GM12878 (cell line): ENCODE measurements at regions not wholly inside any gene's neighbourhood (a gene's known extent, or its start where the extent isn't known, plus 50 kb on each side); places are given as distances from the start of the nearest gene placed in this dataset.

ENCODE experiments used
- ATAC-seq: fragments of 200-7000 bp; cut with Tn5 transposase; 3 replicates; pipeline ENCODE4 v1.9.1; 2020; ENCODE audit warnings: mild to moderate bottlenecking, moderate library complexity
- BruUV-seq: library from RNA; stranded (reverse); fragments of 400-500 nt; replicated peaks from 2 replicates; lab custom pipeline; 2021; lab: Mats Ljungman, UMichigan
- CTCF ChIA-PET: fragments of 300-600 bp; sonication (Branson Sonifier 250); formaldehyde crosslinking; extraction: SDS; loops from one replicate; lab custom pipeline; 2021; ENCODE audit warnings: inconsistent platforms; lab: Yijun Ruan, JAX
- POLR2A ChIA-PET: fragments of 350-600 bp; formaldehyde crosslinking; extraction: SDS; loops from one replicate; lab custom pipeline; 2021; ENCODE audit warnings: inconsistent platforms; lab: Charles Lee
- RAD21 ChIA-PET: fragments of 300-600 bp; sonication (Branson Sonifier 250); formaldehyde crosslinking; loops from one replicate; lab custom pipeline; 2023; ENCODE audit warnings: antibody characterized with exemption; ENCODE audit not compliant: unreplicated experiment; lab: Charles Lee
- SMC1A ChIA-PET: fragments of 300-600 bp; sonication (Branson Sonifier 250); formaldehyde crosslinking; loops from one replicate; lab custom pipeline; 2023; ENCODE audit not compliant: unreplicated experiment, uncharacterized antibody; lab: Charles Lee
- DNase-seq: peaks from one replicate; pipeline ENCODE4 v3.0.0-alpha.2; 2011; ENCODE audit warnings: low read depth, low spot score
- FAIRE-seq: peaks from 3 replicates; lab custom pipeline; 2011; peaks lifted over from hg19 to GRCh38; lab: Jason Lieb, UNC
- H2AFZ ChIP-seq: 2 replicates; pipeline ENCODE4 v1.6.0; 2011; ENCODE audit warnings: low read depth, low read length, control low read depth; ENCODE audit not compliant: control insufficient read depth
- H3K27ac ChIP-seq: 2 replicates; pipeline ENCODE4 v1.5.1; 2011; ENCODE audit warnings: control low read depth; ENCODE audit not compliant: control insufficient read depth, insufficient read depth
- H3K27me3 ChIP-seq, 2 experiments: replicated peaks in 1 of 2; 2 replicates each; pipeline versions ENCODE4 v1.6.0 to v1.6.1; 2011; ENCODE audit warnings: low read length in 1 of 2; ENCODE audit not compliant: control insufficient read depth in 2 of 2, insufficient read depth in 2 of 2
- H3K36me3 ChIP-seq, 2 experiments: 2 replicates each; pipeline ENCODE4 v1.5.1; 2011; ENCODE audit warnings: low read length in 1 of 2; ENCODE audit not compliant: control insufficient read depth in 2 of 2, insufficient read depth in 2 of 2
- H3K4me1 ChIP-seq: 2 replicates; pipeline ENCODE4 v1.6.1; 2011; ENCODE audit warnings: mild to moderate bottlenecking, low read length, moderate library complexity, mixed read lengths; ENCODE audit not compliant: control insufficient read depth, insufficient read depth
- H3K4me2 ChIP-seq: 2 replicates; pipeline ENCODE4 v1.6.0; 2011; ENCODE audit warnings: control low read depth; ENCODE audit not compliant: control insufficient read depth, insufficient read depth
- H3K4me3 ChIP-seq: fragments of 200-600 bp; sonication (generic); 2 replicates; pipeline ENCODE4 v1.5.1; 2016
- H3K79me2 ChIP-seq: 2 replicates; pipeline ENCODE4 v1.6.0; 2011; ENCODE audit warnings: low read length; ENCODE audit not compliant: control insufficient read depth, insufficient read depth
- H3K9ac ChIP-seq: 2 replicates; pipeline ENCODE4 v1.8.0; 2011; ENCODE audit warnings: low read length, control low read depth, mixed read lengths; ENCODE audit not compliant: control insufficient read depth, insufficient read depth
- H3K9me3 ChIP-seq: replicated peaks from 3 replicates; pipeline ENCODE4 v1.5.1; 2011; ENCODE audit warnings: mild to moderate bottlenecking, low read length; ENCODE audit not compliant: control insufficient read depth, insufficient read depth
- H4K20me1 ChIP-seq: 2 replicates; pipeline ENCODE4 v1.6.0; 2011; ENCODE audit not compliant: control insufficient read depth, insufficient read depth
- BCL11A ChIP-seq: IDR thresholded peaks from 2 replicates; pipeline ENCODE4 v1.6.1; 2011; ENCODE audit warnings: low read depth, low read length
- BMI1 ChIP-seq: fragments of 450-650 bp; IDR thresholded peaks from 2 replicates; pipeline ENCODE4 v1.6.1; 2016; ENCODE audit warnings: mild to moderate bottlenecking, moderate library complexity, borderline replicate concordance
- CHD4 ChIP-seq: fragments of 200-600 bp; sonication (generic); IDR thresholded peaks from 2 replicates; pipeline ENCODE4 v1.6.1; 2016; ENCODE audit warnings: mild to moderate bottlenecking
- CUX1 ChIP-seq: IDR thresholded peaks from 2 replicates; pipeline ENCODE4 v1.6.1; 2012; ENCODE audit warnings: improper control_type of control experiment, low read depth, low read length; ENCODE audit not compliant: insufficient replicate concordance
- DPF2 ChIP-seq: fragments of 450-650 bp; IDR thresholded peaks from 2 replicates; pipeline ENCODE4 v1.6.1; 2017; ENCODE audit warnings: mild to moderate bottlenecking
- IRF4 ChIP-seq: IDR thresholded peaks from 2 replicates; pipeline ENCODE4 v1.6.1; 2011; ENCODE audit warnings: low read depth, low read length
- MYC ChIP-seq: IDR thresholded peaks from 2 replicates; pipeline ENCODE4 v1.6.1; 2011; ENCODE audit warnings: mild to moderate bottlenecking, low read length, moderate library complexity, inconsistent platforms; ENCODE audit not compliant: insufficient read depth, insufficient replicate concordance, insufficient read length, severe bottlenecking
- NKRF ChIP-seq: fragments of 450-650 bp; conservative IDR thresholded peaks from 2 replicates; pipeline ENCODE4 v1.6.1; 2017; ENCODE audit warnings: mild to moderate bottlenecking, moderate library complexity
- NR2C1 ChIP-seq: fragments of 450-650 bp; IDR thresholded peaks from 2 replicates; pipeline ENCODE4 v1.6.1; 2017; ENCODE audit warnings: antibody characterized with exemption, mild to moderate bottlenecking, moderate library complexity
- NRF1 ChIP-seq: conservative IDR thresholded peaks from 2 replicates; pipeline ENCODE4 v1.6.1; 2011; ENCODE audit warnings: mild to moderate bottlenecking, low read depth, low read length, improper control_type of control experiment
- RUNX3 ChIP-seq: IDR thresholded peaks from 2 replicates; pipeline ENCODE4 v1.6.1; 2012; ENCODE audit warnings: low read length, inconsistent platforms
- SUZ12 ChIP-seq: fragments of 200-600 bp; sonication (generic); IDR thresholded peaks from one replicate; pipeline ENCODE4 v1.6.1; 2018; ENCODE audit warnings: antibody characterized with exemption, mild to moderate bottlenecking; ENCODE audit not compliant: unreplicated experiment
- TCF3 ChIP-seq: IDR thresholded peaks from 2 replicates; pipeline ENCODE4 v1.6.1; 2012; ENCODE audit warnings: low read depth, mild to moderate bottlenecking, low read length, borderline replicate concordance; ENCODE audit not compliant: insufficient read depth
- ZBTB33 ChIP-seq: fragments of 450-650 bp; IDR thresholded peaks from 2 replicates; pipeline ENCODE4 v1.6.1; 2017; ENCODE audit warnings: mild to moderate bottlenecking
- ZNF24 ChIP-seq: fragments of 450-650 bp; IDR thresholded peaks from 2 replicates; pipeline ENCODE4 v1.6.1; 2017; ENCODE audit warnings: antibody characterized with exemption, mild to moderate bottlenecking
- WGBS: methylation state at CpG from one replicate; pipeline ENCODE4 v1.1.6; 2016; ENCODE audit warnings: low lambda C conversion rate; ENCODE audit not compliant: insufficient replicate concordance, insufficient coverage; ENCODE audit errors: missing lambda C conversion rate; 5-methylcytosine and 5-hydroxymethylcytosine counted together
- in situ Hi-C: fragments of 300-500 bp; cut with MboI; formaldehyde crosslinking; loops from 9 replicates; pipeline ENCODE4 v1.14.3; 2018; ENCODE audit warnings: mixed read lengths
- intact Hi-C: fragments of 100-400 bp; cut with micrococcal nuclease; formaldehyde crosslinking; loops from one replicate; pipeline ENCODE4 v1.14.2; 2022; ENCODE audit not compliant: unreplicated experiment
- TF ChIP-seq, protein P1 (sequence below): IDR thresholded peaks from 2 replicates; pipeline ENCODE4 v1.6.1; 2012; ENCODE audit warnings: low read depth, low read length, improper control_type of control experiment

DNA sequence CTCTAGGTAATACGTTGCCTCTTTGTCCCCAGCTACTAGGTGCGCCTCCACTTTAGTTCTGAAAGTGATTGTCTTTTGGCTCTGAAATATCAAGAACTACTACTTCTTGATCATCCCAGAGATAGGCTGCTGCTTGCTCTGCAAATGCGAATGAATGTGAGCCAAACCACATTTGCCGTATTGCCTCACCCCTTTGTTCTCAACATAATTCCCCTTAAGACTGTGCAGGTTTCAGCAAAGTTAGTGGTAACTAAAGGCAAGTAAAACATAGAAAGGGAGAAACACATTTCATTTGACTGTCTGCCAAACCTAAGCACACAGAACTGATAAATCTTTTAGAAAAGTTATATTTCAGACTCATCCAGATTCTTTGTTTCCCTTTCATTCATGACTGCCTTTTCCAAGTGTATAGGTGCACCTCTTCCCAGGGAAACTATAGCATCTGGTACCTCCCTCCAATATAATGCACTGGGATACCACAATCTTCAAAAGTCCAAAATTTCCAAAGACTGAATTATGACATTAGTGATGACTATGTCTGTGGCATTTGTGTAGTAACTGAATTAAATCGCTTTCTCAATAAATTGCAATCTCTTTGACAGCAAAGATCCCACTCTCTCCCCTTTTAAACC, 720.6 kb upstream of the CBLB start:
- H3K79me2 ChIP-seq, result no peaks in the 10 kb centered on the region
- POLR2A ChIA-PET, result no interaction called here
- H3K9me3 ChIP-seq, result no peaks in the 10 kb centered on the region; the same call in 1 of the 3 replicates
- no peak overlapping the region for H2AFZ ChIP-seq
- no peak overlapping the region for H3K4me2 ChIP-seq
- no TSS peak for BruUV-seq
- no peaks in the 10 kb centered on the region for H3K4me1 ChIP-seq
- H3K4me3 ChIP-seq, result no peak overlapping the region
- no peak for ATAC-seq
- DNase-seq, result no peak
- H3K36me3 ChIP-seq, result no peaks in the 10 kb centered on the region
- WGBS, result 78% methylated on average over 5 of the region's 5 CpGs
- RAD21 ChIA-PET, result no interaction called here
- H4K20me1 ChIP-seq, result no peaks in the 10 kb centered on the region
- in situ Hi-C loops, result no loop called here
- H3K9ac ChIP-seq, result no peak overlapping the region
- H3K27me3 ChIP-seq, result no peaks in the 10 kb centered on the region
- H3K27ac ChIP-seq, result no peak overlapping the region
- intact Hi-C loops, result no loop called here
- SMC1A ChIA-PET, result no interaction called here
- no peak for FAIRE-seq
- CTCF ChIA-PET, result no interaction called here
- TF ChIP-seq CUX1 (no peak), IRF4 (no peak), DPF2 (no peak), NRF1 (no peak), RUNX3 (no peak), TCF3 (no peak), SUZ12 (no peak), BMI1 (no peak), ZBTB33 (no peak), ZNF24 (no peak), BCL11A (no peak), NR2C1 (no peak), CHD4 (no peak), MYC (no peak), NKRF (no peak)
- TF ChIP-seq, protein P1, sequence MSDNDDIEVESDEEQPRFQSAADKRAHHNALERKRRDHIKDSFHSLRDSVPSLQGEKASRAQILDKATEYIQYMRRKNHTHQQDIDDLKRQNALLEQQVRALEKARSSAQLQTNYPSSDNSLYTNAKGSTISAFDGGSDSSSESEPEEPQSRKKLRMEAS, result no peak
